Aorta (tissue), 5 donors: ENCODE measurements at regions not wholly inside any gene's neighbourhood (a gene's known extent, or its start where the extent isn't known, plus 50 kb on each side); places are given as distances from the start of the nearest gene placed in this dataset.

Source experiments
- ATAC-seq: fragments of 200-7000 bp; cut with Tn5 transposase; one replicate; pipeline ENCODE4 v1.9.1; 2022; ENCODE audit warnings: moderate library complexity; ENCODE audit not compliant: low FRiP score
- DNase-seq, 2 donors: peaks; one replicate each; pipeline ENCODE4 v3.0.0-alpha.2; 2020
- H3K27ac ChIP-seq, 2 donors: one replicate each; pipeline ENCODE4 v1.5.1; 2013; ENCODE audit warnings: low read length in 2 of 2, mild to moderate bottlenecking in 2 of 2, moderate library complexity in 2 of 2, control low read depth in 1 of 2, inconsistent platforms in 1 of 2, low read depth in 1 of 2
- H3K27me3 ChIP-seq, 2 donors: one replicate each; pipeline ENCODE4 v1.6.1; 2013; ENCODE audit warnings: control low read depth in 1 of 2, low read length in 1 of 2, mild to moderate bottlenecking in 1 of 2, moderate library complexity in 1 of 2; ENCODE audit not compliant: insufficient read depth in 2 of 2, control insufficient read depth in 1 of 2
- H3K36me3 ChIP-seq, 2 donors: one replicate each; pipeline ENCODE4 v1.6.1; 2013; ENCODE audit warnings: control low read depth in 1 of 2, low read length in 1 of 2, mild to moderate bottlenecking in 1 of 2; ENCODE audit not compliant: insufficient read depth in 2 of 2, control insufficient read depth in 1 of 2
- H3K4me1 ChIP-seq, 2 donors: one replicate each; pipeline ENCODE4 v1.6.1; 2013; ENCODE audit warnings: low read length in 2 of 2, control low read depth in 1 of 2, mild to moderate bottlenecking in 1 of 2, moderate library complexity in 1 of 2; ENCODE audit not compliant: insufficient read depth in 2 of 2, control insufficient read depth in 1 of 2
- H3K4me3 ChIP-seq, 2 donors: one replicate each; pipeline ENCODE4 v1.5.1; 2013; ENCODE audit warnings: low read length in 2 of 2, control low read depth in 1 of 2, mild to moderate bottlenecking in 1 of 2
- H3K9me3 ChIP-seq: one replicate; pipeline ENCODE4 v1.6.1; 2013; ENCODE audit warnings: mild to moderate bottlenecking, low read length; ENCODE audit not compliant: control insufficient read depth
- WGBS, 2 donors: extraction: QIAGEN DNeasy Blood & Tissue Kit; methylation state at CpG; one replicate each; pipeline ENCODE4 v1.1.7; 2013; 5-methylcytosine and 5-hydroxymethylcytosine counted together
- intact Hi-C, 2 donors: fragments of 100-400 bp; cut with DNase I; formaldehyde crosslinking; loops; one replicate each; pipeline versions ENCODE4 v1.14.2 to v1.15.0; 2022
- donor health status: healthy with polysubstance abuse.
- donor health status: Bipolar disorder and iron deficiency.
- donor health status: DM: no; HTN: no; CAD: no.
- donor health status: DM: no; HTN: no; CAD: no.
- donor health status: DM: yes; HTN: yes; CAD: no.

GRCh38 chr3:124591699-124592098, 138.6 kb upstream of the UMPS start:
- intact Hi-C loops, result no loop called here
- no peak for ATAC-seq
- H3K36me3 ChIP-seq, result no peaks in the 10 kb centered on the region
- H3K27ac ChIP-seq, result peak overlapping the region in 1 of 2 donors; percentile 12
- WGBS, 2 donors, result 90 to 98% methylated on average over 2 of the region's 2 CpGs
- H3K27me3 ChIP-seq, result no peaks in the 10 kb centered on the region
- H3K4me3 ChIP-seq, result no peak overlapping the region
- no peak for DNase-seq
- H3K4me1 ChIP-seq, result no peaks in the 10 kb centered on the region
- no peaks in the 10 kb centered on the region for H3K9me3 ChIP-seq

GRCh38 chr3:124592658-124593441, 137.4 kb upstream of the UMPS start:
- Histone ChIP-seq H3K4me3 (no peak overlapping the region), H3K27ac (no peak overlapping the region), H3K9me3 (no peaks in the 10 kb centered on the region), H3K27me3 (no peaks in the 10 kb centered on the region), H3K4me1 (no peaks in the 10 kb centered on the region), H3K36me3 (no peaks in the 10 kb centered on the region)
- 85 to 88% methylated on average over 3 of the region's 3 CpGs for WGBS, 2 donors
- no peak for ATAC-seq
- no peak for DNase-seq
- intact Hi-C loops, result no loop called here

GRCh38 chr3:124593442-124593829, 136.8 kb upstream of the UMPS start:
- Histone ChIP-seq H3K36me3 (no peaks in the 10 kb centered on the region), H3K27ac (no peak overlapping the region), H3K27me3 (no peaks in the 10 kb centered on the region), H3K4me1 (no peaks in the 10 kb centered on the region), H3K4me3 (no peak overlapping the region), H3K9me3 (no peaks in the 10 kb centered on the region)
- intact Hi-C loops, result no loop called here
- WGBS, 2 donors, result 83 to 92% methylated on average over 2 of the region's 2 CpGs
- DNase-seq (no peak), ATAC-seq (no peak)

- H3K4me1 ChIP-seq, result peaks cover 0 to 2% of the 10 kb centered on the region in 2 donors
Observed at GRCh38 chr3:124594581-124594980, 135.7 kb upstream of the UMPS start.

GRCh38 chr3:124597273-124597672, 133.0 kb upstream of the UMPS start:
- WGBS, 2 donors, result 66 to 84% methylated on average over 3 of the region's 3 CpGs
- intact Hi-C loops, result loop anchor here in 1 of 2 donors (5.0 kb wide), 1 partner anchor 710 kb away; no protein-coding TSS in a partner anchor
- ATAC-seq, result no peak
- no peak overlapping the region for H3K4me3 ChIP-seq
- H3K27me3 ChIP-seq, result no peaks in the 10 kb centered on the region
- no peak for DNase-seq
- H3K36me3 ChIP-seq, result no peaks in the 10 kb centered on the region
- peak overlapping the region in 1 of 2 donors; percentile 45 for H3K27ac ChIP-seq
- no peaks in the 10 kb centered on the region for H3K9me3 ChIP-seq
- peaks cover 2 to 3% of the 10 kb centered on the region in 2 donors for H3K4me1 ChIP-seq

More at GRCh38 chr3:124594581-124594980, 135.7 kb upstream of the UMPS start:
- Histone ChIP-seq H3K9me3 (no peaks in the 10 kb centered on the region), H3K36me3 (no peaks in the 10 kb centered on the region), H3K4me3 (no peak overlapping the region), H3K27me3 (no peaks in the 10 kb centered on the region), H3K27ac (no peak overlapping the region)
- ATAC-seq (no peak), DNase-seq (no peak)
- 97% methylated on average over 1 of the region's 1 CpG for WGBS, 2 donors
- intact Hi-C loops, result no loop called here

- ATAC-seq, result no peak
- Histone ChIP-seq H3K36me3 (no peaks in the 10 kb centered on the region), H3K27me3 (no peaks in the 10 kb centered on the region), H3K4me3 (no peak overlapping the region), H3K9me3 (no peaks in the 10 kb centered on the region), H3K4me1 (peaks cover 2 to 3% of the 10 kb centered on the region in 2 donors), H3K27ac (no peak overlapping the region)
- 89 to 93% methylated on average over 3 of the region's 3 CpGs for WGBS, 2 donors
- no peak for DNase-seq
- intact Hi-C loops, result loop anchor here in 1 of 2 donors (5.0 kb wide), 1 partner anchor 711 kb away; no protein-coding TSS in a partner anchor
Observed at GRCh38 chr3:124597979-124598378, 132.3 kb upstream of the UMPS start.

GRCh38 chr3:124599147-124599765, 131.0 kb upstream of the UMPS start:
- intact Hi-C loops, result loop anchor here in 1 of 2 donors (5.0 kb wide), 1 partner anchor 712 kb away; no protein-coding TSS in a partner anchor
- no peak for ATAC-seq
- Histone ChIP-seq H3K36me3 (no peaks in the 10 kb centered on the region), H3K27ac (peak overlapping the region in 1 of 2 donors; percentile 64), H3K27me3 (no peaks in the 10 kb centered on the region), H3K9me3 (no peaks in the 10 kb centered on the region), H3K4me1 (peaks cover 2 to 3% of the 10 kb centered on the region in 2 donors), H3K4me3 (no peak overlapping the region)
- WGBS, 2 donors, result 87% methylated on average over 9 of the region's 9 CpGs
- no peak for DNase-seq

GRCh38 chr3:124599779-124600693, 130.2 kb upstream of the UMPS start:
- DNase-seq, result no peak
- peak overlapping the region in 1 of 2 donors; percentile 12 for H3K27ac ChIP-seq
- no peak overlapping the region for H3K4me3 ChIP-seq
- H3K36me3 ChIP-seq, result no peaks in the 10 kb centered on the region
- H3K27me3 ChIP-seq, result no peaks in the 10 kb centered on the region
- ATAC-seq, result no peak
- 64 to 77% methylated on average over 4 of the region's 4 CpGs for WGBS, 2 donors
- no peaks in the 10 kb centered on the region for H3K9me3 ChIP-seq
- peaks cover 2 to 3% of the 10 kb centered on the region in 2 donors for H3K4me1 ChIP-seq
- intact Hi-C loops, result loop anchor here in 1 of 2 donors (5.0 kb wide), 1 partner anchor 713 kb away; no protein-coding TSS in a partner anchor
